IMR-90 (cell line): ENCODE measurements at regions not wholly inside any gene's neighbourhood (a gene's known extent, or its start where the extent isn't known, plus 50 kb on each side); places are given as distances from the start of the nearest gene placed in this dataset.

Source experiments
- ATAC-seq: fragments of 200-7000 bp; cut with Tn5 transposase; 2 replicates; pipeline ENCODE4 v1.9.1; 2020; ENCODE audit warnings: low read depth, mild to moderate bottlenecking, moderate library complexity
- BruUV-seq: library from RNA; stranded (reverse); fragments of 400-500 nt; replicated peaks from 2 replicates; lab custom pipeline; 2021; lab: Mats Ljungman, UMichigan
- CTCF ChIA-PET: fragments of 300-600 bp; formaldehyde crosslinking; extraction: SDS; loops from one replicate; lab custom pipeline; 2021; ENCODE audit warnings: antibody characterized with exemption; lab: Yijun Ruan, JAX
- POLR2A ChIA-PET: fragments of 300-600 bp; sonication (Branson Sonifier 250); formaldehyde crosslinking; loops from one replicate; lab custom pipeline; 2022; ENCODE audit warnings: antibody characterized with exemption; ENCODE audit not compliant: unreplicated experiment; lab: Charles Lee
- DNase-seq: peaks from one replicate; pipeline ENCODE4 v3.0.0; 2013
- H2AFZ ChIP-seq: replicated peaks from 2 replicates; pipeline ENCODE3; 2013; ENCODE audit warnings: low read length, mild to moderate bottlenecking; ENCODE audit not compliant: poor library complexity
- H2AK5ac ChIP-seq: 2 replicates; pipeline ENCODE4 v1.6.1; 2013; ENCODE audit warnings: low read depth, low read length, inconsistent platforms
- H2AK9ac ChIP-seq: replicated peaks from 2 replicates; pipeline ENCODE3; 2013; ENCODE audit warnings: mild to moderate bottlenecking, low read depth, low read length, moderate library complexity; ENCODE audit not compliant: poor library complexity
- H2BK120ac ChIP-seq: 2 replicates; pipeline ENCODE4 v1.6.1; 2013; ENCODE audit warnings: low read depth, low read length, inconsistent platforms
- H2BK15ac ChIP-seq: 3 replicates; pipeline ENCODE4 v1.6.1; 2013; ENCODE audit warnings: low read depth, low read length, inconsistent platforms
- H2BK20ac ChIP-seq: 2 replicates; pipeline ENCODE4 v1.6.1; 2013; ENCODE audit warnings: low read depth, mild to moderate bottlenecking, inconsistent platforms, low read length, moderate library complexity
- H2BK5ac ChIP-seq: 2 replicates; pipeline ENCODE4 v1.6.1; 2013; ENCODE audit warnings: mild to moderate bottlenecking, low read depth, low read length, inconsistent platforms; ENCODE audit not compliant: poor library complexity, severe bottlenecking
- H3K14ac ChIP-seq: replicated peaks from 2 replicates; pipeline ENCODE4 v1.6.1; 2013; ENCODE audit warnings: low read depth, low read length, inconsistent platforms
- H3K18ac ChIP-seq: 2 replicates; pipeline ENCODE4 v1.6.1; 2013; ENCODE audit warnings: low read depth, low read length, control low read depth
- H3K23ac ChIP-seq: 2 replicates; pipeline ENCODE4 v1.6.1; 2013; ENCODE audit warnings: low read depth, low read length, inconsistent platforms
- H3K27ac ChIP-seq: 2 replicates; pipeline ENCODE4 v1.5.1; 2013; ENCODE audit warnings: mild to moderate bottlenecking, control low read depth, low read length; ENCODE audit not compliant: insufficient read depth
- H3K27me3 ChIP-seq: 2 replicates; pipeline ENCODE4 v1.6.1; 2013; ENCODE audit warnings: low read length; ENCODE audit not compliant: control insufficient read depth, insufficient read depth
- H3K36me3 ChIP-seq: 2 replicates; pipeline ENCODE4 v1.6.1; 2013; ENCODE audit warnings: low read length, mixed read lengths; ENCODE audit not compliant: control insufficient read depth, insufficient read depth
- H3K4ac ChIP-seq: 2 replicates; pipeline ENCODE4 v1.6.1; 2013; ENCODE audit warnings: low read depth, low read length, inconsistent platforms
- H3K4me1 ChIP-seq: 2 replicates; pipeline ENCODE4 v1.6.1; 2013; ENCODE audit warnings: low read length, mixed read lengths; ENCODE audit not compliant: control insufficient read depth, insufficient read depth
- H3K4me2 ChIP-seq: 2 replicates; pipeline ENCODE4 v1.6.1; 2013; ENCODE audit warnings: low read depth, mild to moderate bottlenecking, control low read depth, low read length, moderate library complexity
- H3K4me3 ChIP-seq: 2 replicates; pipeline ENCODE4 v1.5.1; 2013; ENCODE audit warnings: low read depth, mild to moderate bottlenecking, control low read depth, low read length, moderate library complexity; ENCODE audit not compliant: insufficient read depth
- H3K56ac ChIP-seq: 2 replicates; pipeline ENCODE4 v1.6.1; 2013; ENCODE audit warnings: low read length, inconsistent platforms; ENCODE audit not compliant: insufficient read depth; ENCODE audit errors: extremely low read depth
- H3K79me1 ChIP-seq, 2 experiments: 2 replicates each; pipeline ENCODE4 v1.6.1; 2013; ENCODE audit warnings: low read length in 2 of 2, inconsistent platforms in 1 of 2, low read depth in 1 of 2
- H3K9ac ChIP-seq: 2 replicates; pipeline ENCODE4 v1.6.1; 2013; ENCODE audit warnings: low read depth, low read length, control low read depth
- H3K9me1 ChIP-seq: 2 replicates; pipeline ENCODE4 v1.6.1; 2013; ENCODE audit warnings: low read length, inconsistent platforms; ENCODE audit not compliant: insufficient read depth
- H3K9me3 ChIP-seq: 2 replicates; pipeline ENCODE4 v1.6.1; 2013; ENCODE audit warnings: low read length; ENCODE audit not compliant: control insufficient read depth, insufficient read depth
- H4K20me1 ChIP-seq: 2 replicates; pipeline ENCODE4 v1.6.1; 2013; ENCODE audit warnings: low read length, inconsistent platforms; ENCODE audit not compliant: insufficient read depth
- H4K5ac ChIP-seq: 2 replicates; pipeline ENCODE4 v1.6.1; 2013; ENCODE audit warnings: mild to moderate bottlenecking, low read depth, low read length, control low read depth
- H4K8ac ChIP-seq, 2 experiments: 2 replicates each; pipeline ENCODE4 v1.6.1; 2013; ENCODE audit warnings: low read depth in 2 of 2, low read length in 2 of 2, control low read depth in 1 of 2, inconsistent platforms in 1 of 2
- H4K91ac ChIP-seq: 2 replicates; pipeline ENCODE4 v1.6.1; 2013; ENCODE audit warnings: low read depth, low read length, inconsistent platforms; ENCODE audit not compliant: insufficient read depth
- CHD1 ChIP-seq: IDR thresholded peaks from 2 replicates; pipeline ENCODE4 v1.6.1; 2012; ENCODE audit warnings: low read depth, low read length, improper control_type of control experiment
- FOS ChIP-seq: fragments of 150-350 bp; IDR thresholded peaks from 2 replicates; pipeline ENCODE4 v1.6.1; 2016; ENCODE audit warnings: low read depth, low read length
- MXI1 ChIP-seq: IDR thresholded peaks from 2 replicates; pipeline ENCODE4 v1.6.1; 2012; ENCODE audit warnings: low read depth, mild to moderate bottlenecking, low read length, moderate library complexity, borderline replicate concordance
- NFE2L2 ChIP-seq: fragments of 150-350 bp; IDR thresholded peaks from 2 replicates; pipeline ENCODE4 v1.6.1; 2016; ENCODE audit warnings: low read depth, mild to moderate bottlenecking, low read length
- POLR2A ChIP-seq: IDR thresholded peaks from 2 replicates; pipeline ENCODE4 v1.6.1; 2012; ENCODE audit warnings: mild to moderate bottlenecking, low read depth, low read length
- RCOR1 ChIP-seq: IDR thresholded peaks from 2 replicates; pipeline ENCODE4 v1.6.1; 2012; ENCODE audit warnings: mild to moderate bottlenecking, low read length, improper control_type of control experiment; ENCODE audit not compliant: insufficient replicate concordance
- USF2 ChIP-seq: fragments of 150-350 bp; IDR thresholded peaks from 2 replicates; pipeline ENCODE4 v1.6.1; 2017; ENCODE audit warnings: mild to moderate bottlenecking, antibody characterized with exemption, low read length, low read depth
- WGBS, 2 experiments: methylation state at CpG; one replicate each; pipeline versions ENCODE4 v1.1.5 to v1.1.7; 2013; ENCODE audit warnings: missing lambda C conversion rate in 2 of 2; ENCODE audit not compliant: insufficient read length in 1 of 2; ENCODE audit errors: extremely low coverage in 2 of 2; 5-methylcytosine and 5-hydroxymethylcytosine counted together
- dilution Hi-C: fragments of 300-500 bp; cut with HindIII; formaldehyde crosslinking; loops from one replicate; pipeline ENCODE4 v1.14.3; 2018; ENCODE audit warnings: low sequenced_read_pairs; ENCODE audit not compliant: unreplicated experiment
- in situ Hi-C: fragments of 300-500 bp; cut with MboI; formaldehyde crosslinking; loops from 3 replicates; pipeline ENCODE4 v1.14.3; 2019; ENCODE audit warnings: low sequenced_read_pairs, inconsistent platforms, mixed read lengths
- intact Hi-C: fragments of 100-400 bp; cut with micrococcal nuclease; formaldehyde crosslinking; loops from 2 replicates; pipeline ENCODE4 v1.10.0; 2022

GRCh38 chr1:182229451-182229850 lies 162.1 kb downstream of the GLUL start:
- no peak overlapping the region for H3K9ac ChIP-seq
- no peaks in the 10 kb centered on the region for H4K20me1 ChIP-seq
- no peak overlapping the region for H3K23ac ChIP-seq
- no peak overlapping the region for H4K91ac ChIP-seq
- no CpG with 5 or more reads among the region's 4 CpGs for WGBS, 2 experiments
- BruUV-seq, result no TSS peak
- POLR2A ChIA-PET, result no interaction called here
- H3K27me3 ChIP-seq, result no peaks in the 10 kb centered on the region
- H3K18ac ChIP-seq, result no peak overlapping the region
- DNase-seq, result no peak
- no peaks in the 10 kb centered on the region for H3K4me1 ChIP-seq
- H3K4me2 ChIP-seq, result no peak overlapping the region
- H2BK120ac ChIP-seq, result no peak overlapping the region
- TF ChIP-seq FOS (no peak), RCOR1 (no peak), NFE2L2 (no peak), MXI1 (no peak), USF2 (no peak), CHD1 (no peak), POLR2A (no peak)
- no peak overlapping the region for H3K4me3 ChIP-seq
- H3K36me3 ChIP-seq, result no peaks in the 10 kb centered on the region
- H2BK5ac ChIP-seq, result no peak overlapping the region
- H2BK15ac ChIP-seq, result no peak overlapping the region
- no peak overlapping the region for H2AK9ac ChIP-seq
- no peak overlapping the region for H2BK20ac ChIP-seq
- no peak overlapping the region for H3K4ac ChIP-seq
- CTCF ChIA-PET, result no interaction called here
- no peak overlapping the region for H4K5ac ChIP-seq
- no peak overlapping the region for H3K27ac ChIP-seq
- H3K9me3 ChIP-seq, result no peaks in the 10 kb centered on the region
- no peak overlapping the region for H2AFZ ChIP-seq
- no peak overlapping the region for H4K8ac ChIP-seq
- in situ Hi-C loops, result no loop called here
- H3K56ac ChIP-seq, result no peak overlapping the region
- ATAC-seq, result no peak
- H3K9me1 ChIP-seq, result no peaks in the 10 kb centered on the region
- intact Hi-C loops, result no loop called here
- dilution Hi-C loops, result no loop called here
- no peaks in the 10 kb centered on the region for H3K79me1 ChIP-seq
- no peak overlapping the region for H3K14ac ChIP-seq
- H2AK5ac ChIP-seq, result no peak overlapping the region
